ENCODE measurements at regions not wholly inside any gene's neighbourhood (a gene's known extent, or its start where the extent isn't known, plus 50 kb on each side); places are given as distances from the start of the nearest gene placed in this dataset.

DNA sequence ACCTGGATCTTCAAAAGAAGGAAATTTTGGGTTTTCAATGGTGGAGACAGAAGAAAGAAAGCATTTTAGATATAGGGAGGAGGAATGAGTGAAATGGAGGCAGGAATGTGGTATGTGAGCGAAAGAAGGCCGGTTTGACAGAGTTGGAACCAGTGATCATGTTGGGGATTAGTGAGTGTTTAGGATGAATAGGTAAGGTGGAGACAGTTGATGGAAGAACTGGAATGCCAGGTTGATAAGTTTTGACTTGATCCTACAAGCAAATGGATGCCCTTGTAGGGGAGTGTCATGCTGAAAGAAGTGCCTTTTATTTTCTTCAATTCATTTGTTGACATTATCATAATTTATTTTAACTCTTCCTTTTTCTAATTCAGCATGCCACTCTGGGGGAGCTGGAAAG is 207.8 kb upstream of the AMOT start:
- TF ChIP-seq, protein P1, sequence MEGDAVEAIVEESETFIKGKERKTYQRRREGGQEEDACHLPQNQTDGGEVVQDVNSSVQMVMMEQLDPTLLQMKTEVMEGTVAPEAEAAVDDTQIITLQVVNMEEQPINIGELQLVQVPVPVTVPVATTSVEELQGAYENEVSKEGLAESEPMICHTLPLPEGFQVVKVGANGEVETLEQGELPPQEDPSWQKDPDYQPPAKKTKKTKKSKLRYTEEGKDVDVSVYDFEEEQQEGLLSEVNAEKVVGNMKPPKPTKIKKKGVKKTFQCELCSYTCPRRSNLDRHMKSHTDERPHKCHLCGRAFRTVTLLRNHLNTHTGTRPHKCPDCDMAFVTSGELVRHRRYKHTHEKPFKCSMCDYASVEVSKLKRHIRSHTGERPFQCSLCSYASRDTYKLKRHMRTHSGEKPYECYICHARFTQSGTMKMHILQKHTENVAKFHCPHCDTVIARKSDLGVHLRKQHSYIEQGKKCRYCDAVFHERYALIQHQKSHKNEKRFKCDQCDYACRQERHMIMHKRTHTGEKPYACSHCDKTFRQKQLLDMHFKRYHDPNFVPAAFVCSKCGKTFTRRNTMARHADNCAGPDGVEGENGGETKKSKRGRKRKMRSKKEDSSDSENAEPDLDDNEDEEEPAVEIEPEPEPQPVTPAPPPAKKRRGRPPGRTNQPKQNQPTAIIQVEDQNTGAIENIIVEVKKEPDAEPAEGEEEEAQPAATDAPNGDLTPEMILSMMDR (IDR thresholded peaks at IDR 0.05; ENCODE audit: borderline replicate concordance, extremely low read depth, low read length, poor library complexity, severe bottlenecking) = no peak
- no peak for TF ChIP-seq EZH2 (IDR thresholded peaks at IDR 0.05; ENCODE audit: borderline replicate concordance, low read depth, low read length, severe bottlenecking)

All from DND-41 (cell line).